ENCODE measurements at regions not wholly inside any gene's neighbourhood (a gene's known extent, or its start where the extent isn't known, plus 50 kb on each side); places are given as distances from the start of the nearest gene placed in this dataset.
"Not testable (repeated sequence)": the region's sequence is repeated elsewhere in the genome, so short reads cannot be mapped to it uniquely, and the experiment has no call there.

DNA sequence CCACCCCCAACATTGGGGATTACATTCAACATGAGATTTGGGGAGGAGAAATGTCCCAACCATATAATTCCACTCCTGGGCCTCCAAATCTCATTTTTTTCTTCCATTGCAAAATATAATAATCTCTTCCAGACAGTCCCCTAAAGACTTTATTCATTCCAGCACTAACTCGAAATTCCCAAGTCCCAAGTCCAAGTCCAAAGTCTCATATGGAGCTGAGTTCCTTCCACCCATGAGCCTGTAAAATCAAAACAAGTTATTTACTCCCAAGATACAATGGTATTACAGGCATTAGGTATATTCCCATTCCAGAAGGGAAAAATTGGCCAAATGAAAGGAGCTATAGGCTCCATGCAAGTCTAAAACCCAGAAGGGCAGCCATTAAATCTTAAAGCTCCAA, 56.7 kb downstream of the P2RY1 start:
- no peak for FAIRE-seq

DNA sequence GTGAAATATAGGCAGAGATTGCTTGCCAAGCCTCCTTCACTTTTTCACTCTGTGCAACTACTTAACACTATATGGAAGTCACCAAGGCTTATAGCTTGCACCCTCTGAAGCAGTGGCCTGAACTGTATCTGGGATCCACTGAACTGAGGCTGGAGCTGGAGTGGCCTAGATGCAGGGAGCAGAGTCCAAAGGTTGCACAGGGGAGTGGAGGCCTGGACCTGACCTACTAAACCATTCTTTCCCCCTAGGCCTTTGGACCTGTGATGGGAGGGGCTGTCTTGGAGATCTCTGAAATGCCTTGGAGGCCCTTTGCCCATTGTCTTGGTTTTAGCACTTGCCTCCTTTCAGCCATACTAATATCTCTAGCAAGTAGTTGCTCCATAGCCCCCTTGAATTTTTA, 57.5 kb downstream of the P2RY1 start:
- no peak for FAIRE-seq

DNA sequence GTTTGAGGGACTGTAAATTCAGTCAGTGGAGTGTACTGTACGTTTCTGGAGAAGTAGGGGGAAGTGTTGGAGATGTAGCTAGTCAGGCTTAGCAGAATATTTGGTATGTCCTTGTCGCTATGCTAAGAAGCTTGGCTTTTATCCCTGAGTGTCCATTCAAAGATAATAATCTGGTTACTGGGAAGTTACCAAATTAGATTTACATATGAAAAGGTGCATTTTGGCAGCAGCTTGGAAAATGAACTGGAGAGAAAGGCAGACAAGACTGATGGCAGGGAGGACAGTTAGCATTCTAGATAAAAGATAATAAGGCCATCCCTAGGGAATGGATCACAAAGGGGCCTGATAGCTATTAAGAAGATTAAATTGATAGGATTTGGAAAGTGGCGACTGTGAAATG, 58.7 kb downstream of the P2RY1 start:
- no peak for FAIRE-seq

DNA sequence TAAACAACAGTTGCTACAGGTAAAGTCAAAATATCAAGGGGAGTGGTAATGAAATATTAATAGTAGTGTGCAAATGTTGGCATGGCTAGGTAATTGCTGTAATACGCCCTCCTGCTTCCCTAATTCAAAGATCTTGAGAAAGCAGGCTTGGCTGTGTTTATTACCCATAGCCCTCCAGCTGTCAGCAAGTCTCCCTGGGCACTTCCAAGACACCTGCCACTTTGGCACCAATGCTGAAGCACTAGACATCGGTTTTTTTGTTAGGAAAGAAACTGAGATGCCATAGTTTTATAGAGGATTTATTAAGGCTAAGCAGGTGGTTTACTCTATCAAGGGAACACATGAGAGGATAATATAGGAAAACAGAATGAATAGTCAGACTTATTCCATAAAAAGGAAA, 64.4 kb downstream of the P2RY1 start:
- FAIRE-seq: no peak

DNA sequence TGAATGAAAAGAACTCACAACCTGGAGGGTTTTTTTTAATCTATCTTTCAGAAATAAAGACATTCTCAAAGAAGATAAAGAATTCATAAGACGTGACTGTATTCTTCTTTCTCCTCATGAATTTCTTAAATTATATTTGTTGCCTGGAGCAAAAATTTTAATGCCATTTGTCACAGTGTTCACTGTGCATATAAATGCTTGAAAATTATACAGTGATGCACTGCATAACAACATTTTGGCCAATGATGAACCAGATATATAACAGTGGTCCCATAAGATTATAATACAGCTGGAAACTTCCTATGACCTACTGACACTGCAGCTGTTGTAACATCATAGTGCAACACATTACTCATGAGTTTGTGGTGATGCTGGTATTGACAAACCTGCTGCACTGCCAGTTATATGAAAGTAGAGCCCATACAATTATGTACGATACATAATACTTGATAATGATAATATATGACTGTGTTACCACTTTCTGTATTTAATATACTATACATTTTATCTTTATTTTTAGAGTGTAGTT, 67.3 kb downstream of the P2RY1 start:
- no peak for FAIRE-seq

DNA sequence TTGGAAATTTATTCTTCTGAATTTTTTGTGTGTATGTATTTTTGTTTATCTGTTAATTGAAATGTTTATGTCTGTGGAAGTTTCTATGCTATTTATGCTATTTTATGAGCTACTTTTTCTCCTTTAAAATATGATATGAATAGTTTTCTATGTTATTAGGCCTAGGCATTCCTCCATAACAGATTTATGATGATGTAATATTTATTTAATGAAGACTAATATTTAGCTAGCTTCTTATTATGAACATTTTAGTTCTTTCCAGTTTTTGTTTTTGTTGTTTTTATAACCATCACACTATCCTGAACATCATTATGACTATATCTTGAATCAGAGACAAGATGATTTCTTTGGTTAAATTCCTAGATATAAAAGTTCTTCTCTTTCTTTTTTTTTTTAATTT, 70.7 kb downstream of the P2RY1 start:
- FAIRE-seq: no peak

DNA sequence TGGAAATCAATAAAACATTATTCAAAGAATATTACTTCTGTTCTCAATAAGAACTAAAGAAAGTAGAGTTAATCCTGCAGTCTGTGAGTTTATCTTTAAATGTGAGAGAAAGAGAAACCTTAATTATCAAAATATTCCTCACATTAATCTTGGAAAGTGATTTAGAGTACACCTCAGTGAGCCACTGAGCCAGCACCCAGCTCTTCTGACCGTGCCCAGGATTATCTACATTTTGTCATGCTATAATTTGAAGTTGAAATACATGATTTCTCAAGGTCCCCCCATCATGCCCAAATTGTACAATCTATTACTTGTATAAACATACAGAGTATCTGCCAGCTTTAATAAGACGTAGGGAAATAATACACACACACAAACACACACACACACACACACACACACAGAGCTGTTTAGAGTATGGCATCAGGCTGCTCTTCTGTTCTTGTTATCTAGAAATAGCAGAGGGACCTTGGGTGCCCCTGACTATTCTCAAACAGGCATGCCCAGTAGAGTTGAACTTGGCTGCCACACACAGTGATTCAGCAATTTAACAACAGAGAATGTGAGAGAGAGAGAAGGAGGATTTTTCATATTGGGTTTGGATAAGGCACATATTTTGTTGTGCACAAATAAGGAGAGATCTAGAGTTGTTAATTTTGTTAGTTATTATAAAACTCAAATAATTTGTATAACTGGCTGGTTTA, 74.4 kb downstream of the P2RY1 start:
- FAIRE-seq: no peak

DNA sequence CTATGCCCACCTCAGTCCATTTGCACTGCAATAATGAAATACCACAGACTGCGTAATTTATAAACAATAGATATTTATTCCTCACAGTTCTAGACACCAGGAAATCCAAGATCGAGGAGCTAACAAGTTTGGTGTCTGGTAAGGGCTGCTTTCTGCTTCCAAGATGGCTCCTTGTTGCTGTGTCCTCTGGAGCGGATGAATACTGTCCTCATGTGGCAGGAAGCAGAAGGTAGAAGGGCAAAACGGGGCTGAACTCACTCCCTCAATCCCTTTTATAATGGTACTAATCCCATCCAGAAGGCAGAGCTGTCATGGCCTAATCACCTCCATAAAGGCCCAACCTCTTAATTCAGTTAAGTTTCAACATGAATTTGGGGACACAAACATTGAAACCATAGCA, 75.3 kb downstream of the P2RY1 start:
- no peak for FAIRE-seq

DNA sequence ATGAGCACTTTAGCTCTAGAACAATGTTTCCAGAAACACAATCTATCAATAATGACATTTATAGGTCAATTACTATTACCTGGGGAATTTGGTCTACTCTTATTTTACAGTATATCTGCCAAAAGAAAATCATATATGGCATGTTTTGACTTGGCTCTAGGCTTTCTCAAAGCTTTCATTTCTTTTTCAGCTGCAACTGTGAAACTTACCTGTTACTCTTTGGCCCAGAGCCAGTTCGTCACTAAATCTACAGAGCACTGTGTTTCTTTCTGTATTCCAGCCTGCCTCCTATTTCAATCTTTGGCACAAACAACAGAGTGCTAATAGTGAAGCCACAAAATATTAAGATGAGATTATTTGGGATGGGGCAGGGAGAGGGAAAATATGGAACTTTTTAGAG, 76.0 kb downstream of the P2RY1 start:
- no peak for FAIRE-seq

DNA sequence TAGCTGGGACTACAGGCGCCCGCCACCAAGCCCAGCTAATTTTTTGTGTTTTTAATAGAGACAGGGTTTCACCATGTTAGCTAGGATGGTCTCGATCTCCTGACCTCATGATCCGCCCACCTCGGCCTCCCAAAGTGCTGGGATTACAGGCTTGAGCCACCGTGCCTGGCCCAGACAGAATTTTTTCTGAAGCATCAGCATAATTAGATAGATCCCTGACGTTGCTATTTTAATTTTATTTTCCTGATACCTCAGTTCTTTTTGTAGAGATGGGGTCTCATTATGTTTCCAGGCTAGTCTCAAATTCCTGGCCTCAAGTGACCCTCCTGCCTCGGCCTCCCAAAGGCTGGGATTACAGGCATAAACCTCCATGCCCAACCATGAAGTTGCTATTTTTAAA, 79.8 kb downstream of the P2RY1 start:
- not testable (repeated sequence) for FAIRE-seq

DNA sequence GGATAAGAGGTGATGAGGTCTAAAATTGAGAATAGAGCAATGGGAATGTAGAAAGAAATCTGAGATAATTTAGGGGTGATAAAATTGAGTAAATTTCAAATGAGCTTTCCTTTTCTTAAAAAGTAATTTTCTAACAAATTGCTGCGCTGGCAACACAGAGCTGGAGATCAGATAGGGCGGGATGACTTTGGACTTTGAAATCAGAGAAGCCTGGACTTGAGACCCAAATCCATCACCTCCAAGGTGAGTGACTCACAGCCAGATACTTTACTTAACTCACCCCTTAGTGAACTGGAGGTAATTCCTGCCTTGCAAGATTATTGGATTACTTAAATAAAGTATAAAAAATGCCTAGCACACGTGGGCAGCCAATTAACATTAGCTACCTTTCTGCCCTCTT, 80.8 kb downstream of the P2RY1 start:
- no peak for FAIRE-seq

DNA sequence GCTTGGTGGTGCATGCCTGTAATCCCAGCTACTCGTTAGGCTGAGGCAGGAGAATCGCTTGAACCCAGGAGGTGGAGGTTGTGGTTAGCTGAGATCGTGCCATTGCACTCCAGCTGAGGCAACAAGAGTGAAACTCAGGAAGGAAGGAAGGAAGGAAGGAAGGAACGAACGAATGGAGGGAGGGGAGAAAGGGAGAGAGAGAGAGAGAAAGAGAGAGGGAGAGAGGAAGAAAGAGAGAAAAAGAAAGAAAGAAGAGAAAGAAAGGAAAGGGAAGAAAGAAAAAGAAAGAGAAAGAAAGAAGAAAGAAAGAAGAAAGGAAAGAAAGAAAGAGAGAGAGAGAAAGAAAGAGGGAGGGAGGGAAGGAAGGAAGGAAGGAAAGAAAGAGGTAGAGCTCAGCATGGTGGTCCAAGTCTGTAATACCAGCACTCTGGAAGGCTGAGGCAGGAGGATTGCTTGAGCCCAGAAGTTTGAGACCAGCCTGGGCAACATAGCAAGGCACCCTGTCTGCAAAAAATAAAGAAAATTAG, 81.9 kb downstream of the P2RY1 start:
- no peak for FAIRE-seq

DNA sequence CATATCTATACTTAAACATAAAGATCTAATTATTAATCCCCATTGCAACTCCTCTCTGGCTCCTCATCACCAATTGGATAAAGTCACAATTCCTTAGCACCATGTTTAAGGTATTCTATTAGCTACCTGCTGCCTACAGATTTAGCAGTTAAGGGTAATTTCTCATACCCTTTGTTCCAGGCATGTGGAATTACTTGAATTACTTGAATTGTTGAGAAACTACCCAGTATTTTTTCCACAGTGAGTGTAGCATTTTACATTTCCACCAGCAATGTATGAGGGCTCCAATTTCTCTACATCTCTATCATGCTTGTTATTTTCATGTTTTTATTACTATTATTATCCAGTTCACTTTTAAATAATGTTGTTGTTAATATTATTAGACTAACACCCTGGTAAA, 86.4 kb downstream of the P2RY1 start:
- FAIRE-seq: no peak

DNA sequence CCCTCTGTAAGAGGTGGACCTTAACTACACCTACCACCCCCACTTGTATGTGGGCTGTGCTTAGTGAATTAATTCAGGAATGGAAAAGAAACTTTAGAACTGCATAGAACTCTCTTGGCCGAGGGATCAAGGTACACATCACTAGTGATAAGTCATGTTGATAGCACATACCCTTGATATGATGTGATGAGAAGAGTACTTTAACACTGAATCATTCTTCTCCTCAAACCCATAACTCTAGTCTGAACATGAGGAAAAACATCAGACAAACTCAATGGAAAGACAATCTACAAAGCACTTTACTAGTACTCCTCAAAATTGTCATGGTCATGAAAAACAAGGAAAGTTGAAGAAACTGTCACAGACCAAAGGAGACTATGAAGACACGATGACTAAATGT, 87.6 kb downstream of the P2RY1 start:
- FAIRE-seq: no peak

DNA sequence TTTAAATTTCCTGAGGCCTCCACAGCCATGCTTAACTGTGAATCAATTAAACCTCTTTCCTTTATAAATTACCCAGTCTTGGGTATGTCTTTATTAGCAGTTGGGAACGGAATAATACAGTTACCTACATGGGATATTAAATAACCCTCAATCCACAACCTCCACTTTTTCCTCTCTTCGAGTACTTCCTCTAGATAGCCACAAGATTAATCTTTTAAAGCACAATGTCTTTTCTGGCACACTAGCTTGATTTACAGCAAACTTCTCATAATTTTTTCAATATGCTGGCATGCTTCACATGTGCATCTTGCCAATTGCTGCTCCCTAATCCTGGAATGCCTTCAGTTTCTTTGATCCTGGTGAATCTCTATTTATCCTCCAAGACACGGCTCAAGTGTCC, 92.2 kb downstream of the P2RY1 start:
- no peak for FAIRE-seq

DNA sequence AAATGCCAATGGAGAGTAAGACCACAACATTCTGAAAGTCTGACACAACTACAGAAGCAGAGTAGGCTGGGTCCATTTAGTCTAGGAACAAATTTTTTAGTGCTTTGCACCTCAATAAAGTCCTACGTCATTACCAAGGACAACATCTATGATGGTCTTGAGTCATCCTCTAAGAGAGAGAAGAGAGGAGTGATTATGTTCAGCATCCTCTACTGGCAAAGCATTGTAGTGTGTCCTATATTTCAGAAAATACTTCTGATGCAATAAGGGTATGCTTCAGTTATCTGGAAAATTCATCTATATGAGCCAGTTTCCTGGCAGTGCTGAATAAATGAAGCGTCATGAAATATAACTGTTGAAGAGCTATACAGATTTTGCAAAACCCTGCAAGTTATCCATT, 95.6 kb downstream of the P2RY1 start:
- FAIRE-seq: no peak

DNA sequence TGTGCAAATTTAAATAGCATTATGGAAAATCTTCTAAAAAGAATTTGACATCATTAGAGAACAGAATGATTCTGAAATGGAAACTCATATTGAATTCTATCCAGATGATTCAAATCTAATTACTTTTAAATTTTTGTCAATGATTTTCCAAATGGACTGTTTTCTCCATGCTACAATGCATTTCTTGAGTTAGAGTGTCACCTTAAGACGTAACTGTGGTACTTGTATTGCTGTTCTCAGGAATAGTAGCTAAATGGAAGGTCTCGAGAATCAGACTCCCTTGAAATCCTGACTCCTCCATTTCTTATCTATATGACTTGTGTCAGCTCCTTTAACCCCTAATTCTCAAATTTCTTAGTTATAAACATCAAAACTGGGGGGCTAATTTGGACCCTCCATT, 102.3 kb downstream of the P2RY1 start:
- no peak for FAIRE-seq

DNA sequence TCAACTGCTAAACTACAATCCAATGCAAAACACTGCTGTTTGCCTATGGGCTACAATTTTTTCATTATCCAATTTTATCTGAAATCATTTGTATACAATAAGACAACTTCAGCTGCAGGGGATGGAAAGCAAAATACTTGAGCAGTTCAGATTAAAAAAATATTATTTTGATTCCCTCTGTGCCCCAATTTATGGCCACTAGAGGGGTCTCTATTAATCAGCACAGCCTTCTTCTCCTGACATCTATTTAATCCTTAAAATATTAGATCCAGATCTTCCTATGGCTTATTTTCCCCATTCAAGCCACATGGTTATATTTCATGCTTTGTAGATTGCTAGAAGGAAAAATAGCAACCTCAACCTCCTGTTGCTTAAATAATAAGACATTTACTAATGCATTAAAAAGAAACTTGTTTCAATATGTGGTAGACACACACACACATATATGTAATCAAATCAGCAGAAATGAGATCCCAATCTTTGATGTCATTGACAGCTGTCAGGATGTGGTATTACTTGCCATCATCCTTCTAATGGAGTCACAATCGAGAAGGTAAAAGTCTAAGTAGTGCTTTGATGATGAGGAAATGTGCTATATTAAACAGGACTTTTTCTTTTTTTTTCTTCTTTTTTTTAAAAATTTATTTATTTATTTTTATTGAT, 104.2 kb downstream of the P2RY1 start:
- FAIRE-seq: no peak

DNA sequence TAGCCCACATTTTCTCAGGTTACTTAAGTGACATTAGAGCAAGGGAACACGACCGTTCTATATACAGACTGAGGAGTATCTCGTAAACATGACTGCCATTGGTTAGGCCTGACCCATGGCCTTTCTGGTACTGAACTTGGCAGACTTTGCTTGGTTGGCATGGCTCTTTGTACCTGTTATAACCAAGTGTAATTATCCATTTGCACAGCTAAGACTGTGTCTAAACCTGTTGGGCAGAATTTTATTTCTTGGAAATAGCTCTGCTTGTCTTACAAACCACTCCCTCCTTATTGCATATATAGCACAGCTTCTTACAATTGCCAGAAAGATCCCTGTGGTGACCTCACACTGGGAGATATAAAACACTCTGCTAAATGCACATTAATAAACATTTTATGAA, 106.9 kb downstream of the P2RY1 start:
- FAIRE-seq: no peak

DNA sequence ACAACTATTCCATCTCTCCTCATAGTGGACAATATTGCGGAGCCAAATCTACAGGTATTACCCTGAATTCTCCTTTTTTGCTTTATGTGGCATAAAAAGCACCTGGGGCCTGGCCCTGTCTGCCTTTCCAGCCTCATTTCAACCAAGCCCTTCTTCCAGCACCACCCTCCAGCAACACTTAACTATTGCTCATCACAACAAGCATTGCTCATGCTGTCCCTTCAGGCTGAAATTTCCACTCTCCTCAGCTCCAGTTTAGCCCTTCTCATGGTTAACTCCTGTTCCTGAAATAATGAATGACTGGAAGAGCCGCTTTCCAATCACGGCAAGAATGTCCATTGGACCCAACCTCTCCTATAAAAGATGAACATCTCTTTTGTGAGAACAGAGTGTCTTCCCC, 107.4 kb downstream of the P2RY1 start:
- no peak for FAIRE-seq

DNA sequence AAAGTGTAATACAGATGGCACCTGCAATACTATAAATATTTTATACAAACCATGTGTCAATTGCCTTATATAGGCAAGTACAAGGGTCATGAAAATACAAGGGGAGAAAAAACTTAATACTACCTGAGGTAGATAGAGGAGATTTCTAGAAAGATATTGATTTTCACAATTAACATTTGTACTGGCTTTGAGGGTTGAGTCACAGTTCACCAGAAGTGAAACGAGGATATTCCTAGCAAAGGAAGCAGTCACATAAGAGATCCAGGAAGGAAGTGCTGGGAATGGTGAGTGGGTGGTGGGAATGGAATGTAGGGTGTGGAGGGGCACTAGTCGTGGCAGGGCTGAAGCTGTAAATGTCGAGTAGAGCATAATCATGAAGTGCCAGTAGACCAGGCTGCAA, 108.7 kb downstream of the P2RY1 start:
- FAIRE-seq: no peak

DNA sequence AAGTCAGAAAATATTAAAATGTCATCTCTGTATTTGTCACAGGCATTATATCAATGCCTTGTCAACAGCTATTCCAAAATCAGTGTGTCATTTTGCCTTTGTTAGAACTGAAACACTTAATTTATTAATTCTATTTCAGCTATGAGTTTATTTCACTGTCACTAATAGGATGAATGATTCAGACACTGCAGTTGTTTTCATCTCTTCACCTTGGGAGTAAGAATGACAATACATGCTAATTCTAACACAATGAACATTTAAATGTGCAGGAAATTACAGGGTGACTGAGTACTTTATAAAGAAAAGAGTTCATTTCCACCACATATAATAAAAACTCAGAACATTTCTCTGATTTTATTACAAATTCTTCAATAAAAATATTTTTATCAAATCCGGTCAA, 109.7 kb downstream of the P2RY1 start:
- no peak for FAIRE-seq

DNA sequence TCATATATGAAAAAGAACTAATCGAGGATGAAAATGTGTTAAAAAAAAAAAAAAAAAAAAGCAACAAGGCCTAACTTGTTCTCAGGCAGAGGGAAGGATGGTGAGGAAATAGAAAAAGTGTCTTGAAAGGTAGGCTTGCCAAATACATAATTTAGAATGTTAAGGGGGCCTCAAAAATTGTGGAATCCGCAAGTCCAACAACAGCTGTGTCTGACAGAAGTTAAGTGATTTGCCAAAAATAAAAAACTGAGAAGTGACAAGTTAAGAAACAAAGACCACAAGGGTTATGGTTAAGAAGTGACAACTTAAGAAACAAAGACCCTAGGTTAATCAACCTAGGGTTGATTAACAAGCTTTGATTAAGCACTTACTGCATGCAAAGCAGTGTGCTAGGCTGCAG, 110.6 kb downstream of the P2RY1 start:
- no peak for FAIRE-seq

DNA sequence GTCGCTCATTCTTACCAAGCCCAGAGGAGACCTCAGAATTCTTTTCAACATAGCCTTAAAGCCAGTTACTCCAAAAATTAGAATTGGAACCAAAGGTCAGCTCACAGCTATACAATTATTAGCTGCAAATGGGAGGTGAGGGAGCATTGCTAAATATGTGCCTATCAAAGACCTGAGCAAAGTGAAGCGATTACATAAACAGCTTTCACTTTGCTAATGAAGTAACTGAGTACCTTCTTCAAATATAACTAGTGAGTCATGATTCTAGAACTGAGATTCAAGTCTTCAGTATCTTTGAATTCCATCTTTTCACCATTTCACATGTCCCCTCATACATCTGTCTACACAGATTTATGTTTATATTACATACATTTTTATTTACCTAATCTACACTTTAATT, 122.6 kb downstream of the P2RY1 start:
- no peak for FAIRE-seq

DNA sequence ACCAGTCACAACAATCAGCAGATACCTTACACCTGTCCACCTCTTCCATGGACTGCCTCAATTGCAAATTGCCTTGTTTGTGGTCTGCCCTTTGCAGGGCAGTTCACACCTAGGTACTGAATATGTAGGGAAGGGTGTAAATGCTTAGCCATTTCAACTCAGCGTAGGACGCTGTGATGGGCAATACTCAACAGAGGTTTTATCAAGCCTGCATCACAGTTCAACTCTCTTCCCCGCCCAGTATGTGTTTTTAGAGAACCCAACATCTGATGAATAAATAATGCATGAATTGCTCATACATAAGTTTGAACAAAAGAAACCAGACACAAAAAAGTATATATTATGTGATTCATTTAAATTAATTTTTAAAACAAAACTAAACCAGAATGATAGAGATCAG, 124.4 kb downstream of the P2RY1 start:
- FAIRE-seq: no peak
